Esophagus squamous epithelium (tissue), 5 donors: ENCODE measurements at regions not wholly inside any gene's neighbourhood (a gene's known extent, or its start where the extent isn't known, plus 50 kb on each side); places are given as distances from the start of the nearest gene placed in this dataset.

Source experiments
- DNase-seq: peaks from one replicate; lab custom pipeline; 2025; lab: John Stamatoyannopoulos, UW
- H3K27ac ChIP-seq, 4 donors: fragments of 200-600 bp; sonication (generic); one replicate each; pipeline ENCODE4 v1.5.1; 2016 to 2019; ENCODE audit warnings: mild to moderate bottlenecking in 1 of 4
- H3K27me3 ChIP-seq, 4 donors: fragments of 200-600 bp; sonication (generic); 1 replicate in 3 of 4; 2 replicates in 1 of 4; pipeline versions ENCODE4 v1.5.1 to v1.6.0; 2017 to 2021; ENCODE audit warnings: antibody characterized with exemption in 1 of 4
- H3K36me3 ChIP-seq, 3 donors: fragments of 200-600 bp; sonication (generic); one replicate each; pipeline ENCODE4 v1.5.1; 2016 to 2019
- H3K4me1 ChIP-seq, 3 donors: fragments of 200-600 bp; sonication (generic); one replicate each; pipeline ENCODE4 v1.5.1; 2017 to 2019
- H3K4me3 ChIP-seq, 4 donors: fragments of 200-600 bp; sonication (generic); 1 replicate in 3 of 4; 2 replicates in 1 of 4; pipeline ENCODE4 v1.5.1; 2016 to 2019; ENCODE audit warnings: mild to moderate bottlenecking in 2 of 4, moderate library complexity in 1 of 4
- H3K9me3 ChIP-seq, 3 donors: fragments of 200-600 bp; sonication (generic); one replicate each; pipeline ENCODE4 v1.5.1; 2016 to 2019
- POLR2A ChIP-seq, 4 donors: fragments of 450-650 bp; IDR thresholded peaks; one replicate each; pipeline ENCODE4 v1.6.1; 2017; ENCODE audit warnings: antibody characterized with exemption in 4 of 4, mild to moderate bottlenecking in 4 of 4, moderate library complexity in 3 of 4
- WGBS, 2 donors: methylation state at CpG; one replicate each; pipeline ENCODE4 v1.1.5; 2018; 5-methylcytosine and 5-hydroxymethylcytosine counted together
- intact Hi-C: fragments of 100-400 bp; cut with DNase I; formaldehyde crosslinking; loops from one replicate; pipeline ENCODE4 v1.15.0; 2022
- TF ChIP-seq, protein P1 (sequence below), 6 experiments: fragments of 450-650 bp in 4 of 6; fragments of 200-600 bp in 2 of 6; sonication (generic) in 2 of 6; IDR thresholded peaks; one replicate each; pipeline ENCODE4 v1.5.1; 2016 to 2019; ENCODE audit warnings: antibody characterized with exemption in 6 of 6, mild to moderate bottlenecking in 4 of 6, moderate library complexity in 4 of 6
- donor health status: DM: yes; HTN: yes; CAD: no.

DNA sequence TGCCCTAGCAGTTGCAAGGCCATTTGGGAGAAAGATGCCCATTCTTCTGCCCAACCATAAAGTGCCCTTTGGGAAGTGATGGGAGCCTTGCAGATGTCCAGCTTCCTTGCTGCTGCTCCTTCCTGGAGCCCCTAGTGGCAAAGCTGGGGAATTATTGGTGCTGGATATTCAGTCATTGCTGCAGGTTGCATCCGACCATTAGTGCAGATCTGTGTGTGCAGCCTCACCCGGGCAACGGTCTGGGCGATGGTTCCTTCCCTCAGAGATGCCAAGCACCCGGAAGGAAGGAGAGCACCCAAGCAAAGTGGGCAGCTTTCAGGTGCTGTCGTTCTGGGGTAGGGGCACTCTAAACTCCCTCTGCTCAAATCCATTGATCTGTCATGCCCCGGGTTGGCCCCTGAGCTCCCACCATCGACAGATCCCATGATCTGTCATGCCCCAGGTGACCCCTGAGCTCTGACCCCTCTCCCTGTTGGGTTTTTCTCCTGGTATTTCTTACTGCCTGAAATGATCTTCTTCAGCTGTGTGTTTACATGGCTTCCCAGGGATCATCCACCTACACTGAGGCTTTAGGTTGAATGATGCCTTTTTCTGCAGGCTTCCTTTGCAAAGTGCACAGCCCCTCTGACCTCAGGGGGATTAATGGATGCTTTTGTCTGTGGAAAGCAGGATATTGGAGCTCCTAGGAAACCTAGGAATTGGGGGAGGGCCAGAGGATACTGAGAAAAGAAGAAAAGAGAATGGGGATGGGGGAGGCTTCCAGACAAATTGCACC is 467.5 kb downstream of the PTPRU start:
- Histone ChIP-seq H3K4me1 (peaks cover 0 to 11% (median 8%) of the 10 kb centered on the region in 3 donors), H3K27me3 (peaks cover 0 to 63% (median 0%) of the 10 kb centered on the region in 4 donors), H3K4me3 (no peak overlapping the region), H3K36me3 (no peaks in the 10 kb centered on the region), H3K9me3 (no peaks in the 10 kb centered on the region), H3K27ac (no peak overlapping the region)
- DNase-seq = no peak
- TF ChIP-seq, protein P1, sequence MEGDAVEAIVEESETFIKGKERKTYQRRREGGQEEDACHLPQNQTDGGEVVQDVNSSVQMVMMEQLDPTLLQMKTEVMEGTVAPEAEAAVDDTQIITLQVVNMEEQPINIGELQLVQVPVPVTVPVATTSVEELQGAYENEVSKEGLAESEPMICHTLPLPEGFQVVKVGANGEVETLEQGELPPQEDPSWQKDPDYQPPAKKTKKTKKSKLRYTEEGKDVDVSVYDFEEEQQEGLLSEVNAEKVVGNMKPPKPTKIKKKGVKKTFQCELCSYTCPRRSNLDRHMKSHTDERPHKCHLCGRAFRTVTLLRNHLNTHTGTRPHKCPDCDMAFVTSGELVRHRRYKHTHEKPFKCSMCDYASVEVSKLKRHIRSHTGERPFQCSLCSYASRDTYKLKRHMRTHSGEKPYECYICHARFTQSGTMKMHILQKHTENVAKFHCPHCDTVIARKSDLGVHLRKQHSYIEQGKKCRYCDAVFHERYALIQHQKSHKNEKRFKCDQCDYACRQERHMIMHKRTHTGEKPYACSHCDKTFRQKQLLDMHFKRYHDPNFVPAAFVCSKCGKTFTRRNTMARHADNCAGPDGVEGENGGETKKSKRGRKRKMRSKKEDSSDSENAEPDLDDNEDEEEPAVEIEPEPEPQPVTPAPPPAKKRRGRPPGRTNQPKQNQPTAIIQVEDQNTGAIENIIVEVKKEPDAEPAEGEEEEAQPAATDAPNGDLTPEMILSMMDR (IDR thresholded peaks at IDR 0.05) = peak in 5 of 6 experiments; percentile 21 to 69 (median 59)
- no peak for TF ChIP-seq POLR2A (IDR thresholded peaks at IDR 0.05)
- WGBS, 2 donors = 38 to 65% methylated on average over 2 to 3 of the region's 8 CpGs
- intact Hi-C loops = no loop called here

DNA sequence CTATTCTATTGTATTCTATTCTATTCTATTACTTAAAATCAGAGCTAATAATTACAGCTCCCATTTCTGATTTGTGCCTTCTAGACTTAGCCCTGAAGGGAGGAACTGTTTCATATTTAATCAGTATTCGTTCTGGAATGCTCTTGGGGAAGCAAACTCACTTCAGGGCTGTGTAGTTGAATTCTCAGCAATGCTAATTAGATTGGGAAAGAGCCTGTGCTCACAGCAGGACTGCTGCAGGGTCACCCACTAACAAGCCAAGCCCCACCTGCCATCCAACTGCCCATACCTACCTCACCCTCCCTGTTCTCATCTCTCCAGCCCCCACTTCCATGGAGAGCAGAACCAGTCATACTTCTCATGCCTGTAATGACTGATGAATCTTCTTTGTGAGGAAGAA is 464.2 kb downstream of the PTPRU start:
- no peaks in the 10 kb centered on the region for H3K4me1 ChIP-seq
- no peak overlapping the region for H3K27ac ChIP-seq
- no peak overlapping the region for H3K4me3 ChIP-seq
- H3K27me3 ChIP-seq = peaks cover 0 to 64% (median 0%) of the 10 kb centered on the region in 4 donors
- H3K9me3 ChIP-seq = no peaks in the 10 kb centered on the region
- no peak for DNase-seq
- no peaks in the 10 kb centered on the region for H3K36me3 ChIP-seq
- WGBS, 2 donors = 27 to 53% methylated on average over 1 of the region's 1 CpG
- no peak for TF ChIP-seq POLR2A (IDR thresholded peaks at IDR 0.05)
- TF ChIP-seq, protein P1 (IDR thresholded peaks at IDR 0.05) = no peak
- intact Hi-C loops = no loop called here

DNA sequence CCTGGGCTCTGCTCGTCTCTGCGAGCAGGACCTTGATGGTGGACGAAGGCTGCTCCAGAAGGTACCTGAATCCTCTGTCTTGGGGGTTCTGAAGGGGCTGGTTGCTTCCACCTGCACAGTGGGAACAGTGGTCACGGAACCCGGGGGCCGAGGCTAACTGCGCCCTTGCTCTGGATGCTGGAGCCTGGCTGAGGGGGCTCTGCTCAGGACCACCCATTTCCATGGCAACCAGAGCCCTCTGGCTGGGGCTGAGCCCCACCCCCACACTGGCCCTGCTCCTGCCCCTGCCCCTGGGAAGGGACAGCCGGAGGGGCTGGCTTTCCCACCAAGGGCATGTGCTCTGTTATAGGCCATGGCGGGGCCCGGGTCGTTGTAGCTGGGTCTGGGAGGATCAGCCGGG is 462.3 kb downstream of the PTPRU start:
- intact Hi-C loops = no loop called here
- no peak overlapping the region for H3K4me3 ChIP-seq
- no peaks in the 10 kb centered on the region for H3K36me3 ChIP-seq
- WGBS, 2 donors = 60% methylated on average over 2 of the region's 12 CpGs; no CpG with 5 or more reads in 1 of the 2 donors
- DNase-seq = no peak
- H3K4me1 ChIP-seq = no peaks in the 10 kb centered on the region
- TF ChIP-seq, protein P1 (IDR thresholded peaks at IDR 0.05) = no peak
- TF ChIP-seq POLR2A (IDR thresholded peaks at IDR 0.05) = no peak
- H3K9me3 ChIP-seq = no peaks in the 10 kb centered on the region
- H3K27me3 ChIP-seq = peaks cover 0 to 62% (median 0%) of the 10 kb centered on the region in 4 donors
- no peak overlapping the region for H3K27ac ChIP-seq

DNA sequence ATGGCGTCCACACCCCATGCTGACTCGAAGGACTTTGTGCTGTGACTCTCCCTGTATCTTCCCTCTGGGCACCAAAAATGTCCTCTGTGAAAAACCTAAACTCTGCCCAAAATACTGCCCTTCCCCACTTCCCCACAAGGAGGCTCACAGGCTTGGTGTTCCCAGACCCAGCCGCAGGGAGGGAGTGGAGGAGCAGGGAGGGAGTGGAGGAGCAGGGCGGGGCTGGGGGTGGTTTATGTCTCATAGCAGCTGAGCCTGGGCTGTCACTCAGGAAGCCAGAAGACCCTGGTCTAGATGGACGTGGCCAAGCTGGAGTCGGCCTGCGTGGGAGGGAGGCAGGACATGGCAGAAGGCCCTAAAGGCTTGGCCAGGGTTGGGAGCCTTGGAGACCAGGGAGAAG is 461.7 kb downstream of the PTPRU start:
- Histone ChIP-seq H3K4me1 (no peaks in the 10 kb centered on the region), H3K4me3 (no peak overlapping the region), H3K27me3 (peaks cover 0 to 63% (median 0%) of the 10 kb centered on the region in 4 donors), H3K27ac (no peak overlapping the region), H3K9me3 (no peaks in the 10 kb centered on the region), H3K36me3 (no peaks in the 10 kb centered on the region)
- intact Hi-C loops = no loop called here
- DNase-seq = no peak
- TF ChIP-seq, protein P1 (IDR thresholded peaks at IDR 0.05) = peak in 4 of 6 experiments; percentile 15 to 61 (median 32)
- TF ChIP-seq POLR2A (IDR thresholded peaks at IDR 0.05) = no peak
- WGBS, 2 donors = 20% methylated on average over 4 of the region's 7 CpGs; no CpG with 5 or more reads in 1 of the 2 donors

DNA sequence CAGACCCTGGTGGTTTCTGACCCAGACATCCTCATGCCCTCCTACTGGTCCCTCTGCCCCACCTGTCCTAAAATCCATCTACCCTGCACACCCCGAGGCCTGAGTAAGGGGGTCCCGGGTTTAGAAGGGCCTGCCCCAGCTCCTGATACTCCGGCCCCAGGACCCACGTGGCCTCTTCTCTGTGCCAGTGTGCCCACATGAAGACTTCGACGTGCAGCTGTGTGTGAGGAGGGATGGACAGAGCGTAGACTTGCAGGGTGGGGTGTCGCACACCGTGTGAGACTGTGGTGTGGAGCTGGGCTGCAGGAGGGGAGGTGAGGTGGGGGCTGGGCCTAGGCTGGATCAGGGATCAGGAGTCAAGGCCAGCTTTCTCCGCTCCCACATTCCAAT is 461.1 kb downstream of the PTPRU start:
- Histone ChIP-seq H3K27me3 (peaks cover 0 to 66% (median 0%) of the 10 kb centered on the region in 4 donors), H3K4me1 (no peaks in the 10 kb centered on the region), H3K27ac (no peak overlapping the region), H3K36me3 (no peaks in the 10 kb centered on the region), H3K4me3 (no peak overlapping the region), H3K9me3 (no peaks in the 10 kb centered on the region)
- no peak for DNase-seq
- TF ChIP-seq POLR2A (IDR thresholded peaks at IDR 0.05) = no peak
- TF ChIP-seq, protein P1 (IDR thresholded peaks at IDR 0.05) = no peak
- intact Hi-C loops = no loop called here
- WGBS, 2 donors = 74 to 81% methylated on average over 3 to 8 of the region's 10 CpGs
